Endodermal cell (in vitro differentiated cells): ENCODE measurements at regions not wholly inside any gene's neighbourhood (a gene's known extent, or its start where the extent isn't known, plus 50 kb on each side); places are given as distances from the start of the nearest gene placed in this dataset.
A peak's percentile ranks its signal among the peaks of the same experiment; 100 is the strongest.

Experiments
- DNase-seq: peaks from one replicate; pipeline ENCODE4 v3.0.0-alpha.2; 2017
- H3K27ac ChIP-seq: 2 replicates; pipeline ENCODE4 v1.5.1; 2013; ENCODE audit warnings: mild to moderate bottlenecking, low read depth, low read length, moderate library complexity
- H3K27me3 ChIP-seq: 2 replicates; pipeline ENCODE4 v1.6.1; 2013; ENCODE audit warnings: mild to moderate bottlenecking, low read length, moderate library complexity; ENCODE audit not compliant: insufficient read depth, control insufficient read depth, poor library complexity, severe bottlenecking
- H3K36me3 ChIP-seq: 2 replicates; pipeline ENCODE4 v1.7.0; 2013; ENCODE audit warnings: mild to moderate bottlenecking, low read length, moderate library complexity; ENCODE audit not compliant: control insufficient read depth, insufficient read depth
- H3K4me1 ChIP-seq: one replicate; pipeline ENCODE4 v1.7.0; 2013; ENCODE audit warnings: low read length; ENCODE audit not compliant: control insufficient read depth, insufficient read depth
- H3K4me3 ChIP-seq: 2 replicates; pipeline ENCODE4 v1.5.1; 2013; ENCODE audit warnings: mild to moderate bottlenecking, low read length, moderate library complexity
- H3K9ac ChIP-seq: 2 replicates; pipeline ENCODE4 v1.6.1; 2013; ENCODE audit warnings: mild to moderate bottlenecking, low read length, moderate library complexity; ENCODE audit not compliant: poor library complexity, severe bottlenecking; ENCODE audit errors: extremely low read depth
- H3K9me3 ChIP-seq: 2 replicates; pipeline ENCODE4 v1.6.1; 2013; ENCODE audit warnings: mild to moderate bottlenecking, low read length, moderate library complexity; ENCODE audit not compliant: control insufficient read depth
- H3K27ac Mint-ChIP-seq: 2 replicates; pipeline ENCODE4 v1.8.0; 2020; ENCODE audit warnings: mixed read lengths
- H3K27me3 Mint-ChIP-seq: 2 replicates; pipeline ENCODE4 v1.8.0; 2021; ENCODE audit warnings: mild to moderate bottlenecking, mixed read lengths; ENCODE audit not compliant: insufficient read depth
- H3K36me3 Mint-ChIP-seq: 2 replicates; pipeline ENCODE4 v1.8.0; 2020; ENCODE audit warnings: low read depth, mixed read lengths
- H3K4me1 Mint-ChIP-seq: 2 replicates; pipeline ENCODE4 v1.8.0; 2020; ENCODE audit warnings: mixed read lengths
- H3K4me3 Mint-ChIP-seq: 2 replicates; pipeline ENCODE4 v1.8.0; 2020; ENCODE audit warnings: mild to moderate bottlenecking, moderate library complexity, mixed read lengths
- H3K9me3 Mint-ChIP-seq: 2 replicates; pipeline ENCODE4 v1.8.0; 2020; ENCODE audit warnings: mild to moderate bottlenecking, mixed read lengths
- CTCF ChIP-seq: fragments of 200-600 bp; sonication (generic); conservative IDR thresholded peaks from 2 replicates; pipeline ENCODE4 v1.5.0; 2021; ENCODE audit warnings: antibody characterized with exemption, mild to moderate bottlenecking
- WGBS, 2 experiments: methylation state at CpG; one replicate each; pipeline versions ENCODE4 v1.1.5 to v1.1.7; 2013; ENCODE audit warnings: missing lambda C conversion rate in 2 of 2, mixed read lengths in 1 of 2; ENCODE audit not compliant: insufficient coverage in 1 of 2, insufficient read length in 1 of 2; 5-methylcytosine and 5-hydroxymethylcytosine counted together

GRCh38 chr5:89830691-89831090, 578.9 kb downstream of the CETN3 start:
- H3K36me3 ChIP-seq, result no peaks in the 10 kb centered on the region
- no peak for TF ChIP-seq CTCF
- no peak overlapping the region for H3K9ac ChIP-seq
- no peaks in the 10 kb centered on the region for H3K27me3 ChIP-seq
- Mint-ChIP-seq H3K36me3 (no peaks in the 10 kb centered on the region), H3K9me3 (peaks cover 3% of the 10 kb centered on the region), H3K27me3 (no peaks in the 10 kb centered on the region), H3K4me1 (no peaks in the 10 kb centered on the region), H3K4me3 (no peak overlapping the region), H3K27ac (no peak overlapping the region)
- no peak for DNase-seq
- H3K4me1 ChIP-seq, result no peaks in the 10 kb centered on the region
- no peaks in the 10 kb centered on the region for H3K9me3 ChIP-seq
- WGBS, 2 experiments, result 75 to 76% methylated on average over 1 to 2 of the region's 2 CpGs
- H3K27ac ChIP-seq, result no peak overlapping the region
- no peak overlapping the region for H3K4me3 ChIP-seq

- no peaks in the 10 kb centered on the region for H3K4me1 Mint-ChIP-seq
- Histone ChIP-seq H3K27ac (no peak overlapping the region), H3K9me3 (no peaks in the 10 kb centered on the region), H3K27me3 (no peaks in the 10 kb centered on the region), H3K4me1 (no peaks in the 10 kb centered on the region), H3K4me3 (no peak overlapping the region), H3K36me3 (no peaks in the 10 kb centered on the region), H3K9ac (no peak overlapping the region)
- H3K27me3 Mint-ChIP-seq, result no peaks in the 10 kb centered on the region
- TF ChIP-seq CTCF, result no peak
- H3K4me3 Mint-ChIP-seq, result no peak overlapping the region
- H3K9me3 Mint-ChIP-seq, result peaks cover 3% of the 10 kb centered on the region
- H3K36me3 Mint-ChIP-seq, result no peaks in the 10 kb centered on the region
- DNase-seq, result no peak
- 91 to 97% methylated on average over 6 of the region's 6 CpGs for WGBS, 2 experiments
- no peak overlapping the region for H3K27ac Mint-ChIP-seq
These were observed 581.6 kb downstream of the CETN3 start for GRCh38 chr5:89827960-89828359.

DNA sequence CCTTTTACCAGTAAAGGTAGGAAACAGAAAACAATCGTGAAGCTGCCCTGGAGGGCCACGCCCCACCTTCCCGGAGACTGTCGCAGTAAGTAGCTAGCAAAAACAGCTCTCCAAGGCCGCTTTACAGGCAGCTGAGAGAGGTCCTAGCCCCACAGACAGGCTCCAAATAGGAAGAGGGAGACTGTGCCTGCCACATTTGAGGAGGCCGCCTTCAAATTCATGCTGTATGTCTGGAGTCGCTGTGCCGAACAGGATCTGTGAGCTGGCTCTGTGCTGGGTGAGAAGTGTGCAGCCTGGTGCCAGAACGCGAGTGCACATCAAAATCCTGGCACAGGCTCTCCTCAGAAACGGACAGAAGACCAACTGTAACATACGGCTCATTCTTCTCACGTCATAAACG, 582.2 kb downstream of the CETN3 start:
- no peaks in the 10 kb centered on the region for H3K36me3 ChIP-seq
- no peak overlapping the region for H3K27ac ChIP-seq
- no peaks in the 10 kb centered on the region for H3K27me3 ChIP-seq
- no peak overlapping the region for H3K9ac ChIP-seq
- DNase-seq, result peak; percentile 42
- Mint-ChIP-seq H3K36me3 (no peaks in the 10 kb centered on the region), H3K4me3 (no peak overlapping the region), H3K4me1 (no peaks in the 10 kb centered on the region), H3K27me3 (no peaks in the 10 kb centered on the region), H3K9me3 (peaks cover 3% of the 10 kb centered on the region), H3K27ac (no peak overlapping the region)
- H3K9me3 ChIP-seq, result no peaks in the 10 kb centered on the region
- no peak overlapping the region for H3K4me3 ChIP-seq
- no peak for TF ChIP-seq CTCF
- H3K4me1 ChIP-seq, result no peaks in the 10 kb centered on the region
- 91 to 99% methylated on average over 13 to 14 of the region's 14 CpGs for WGBS, 2 experiments
